SU-DHL-6 (cell line): ENCODE measurements at regions not wholly inside any gene's neighbourhood (a gene's known extent, or its start where the extent isn't known, plus 50 kb on each side); places are given as distances from the start of the nearest gene placed in this dataset.

Source experiments
- CTCF ChIP-seq: fragments of 200-600 bp; sonication (generic); IDR thresholded peaks from one replicate; pipeline ENCODE4 v1.5.1; 2017; ENCODE audit warnings: antibody characterized with exemption, mild to moderate bottlenecking, low read length, moderate library complexity; ENCODE audit not compliant: insufficient read depth, poor library complexity, severe bottlenecking
- EZH2phosphoT487 ChIP-seq: fragments of 200-600 bp; sonication (generic), shearing (Covaris generic); conservative IDR thresholded peaks from 2 replicates; pipeline ENCODE4 v1.6.1; 2018; ENCODE audit warnings: mild to moderate bottlenecking, antibody characterized with exemption, low read length, moderate library complexity, mixed read lengths

GRCh38 chr2:189231719-189232323 is 52.3 kb upstream of the COL5A2 start:
- TF ChIP-seq CTCF (no peak), EZH2phosphoT487 (no peak)
